Fibroblast of lung (primary cell): ENCODE measurements at regions not wholly inside any gene's neighbourhood (a gene's known extent, or its start where the extent isn't known, plus 50 kb on each side); places are given as distances from the start of the nearest gene placed in this dataset.

Experiments used
- EZH2 ChIP-seq: IDR thresholded peaks from 2 replicates; pipeline ENCODE4 v1.5.1; 2012; ENCODE audit warnings: low read length, control low read depth, mild to moderate bottlenecking; ENCODE audit errors: missing control alignments
- TF ChIP-seq, protein P1 (sequence below), 2 donors: IDR thresholded peaks in 1 of 2; conservative IDR thresholded peaks in 1 of 2; 1 replicate in 1 of 2; 2 replicates in 1 of 2; pipeline ENCODE4 v1.5.1; 2011 to 2012; ENCODE audit warnings: low read length in 2 of 2, control low read depth in 1 of 2, inconsistent platforms in 1 of 2, low read depth in 1 of 2, mild to moderate bottlenecking in 1 of 2

- TF ChIP-seq EZH2 = no peak
- TF ChIP-seq, protein P1, sequence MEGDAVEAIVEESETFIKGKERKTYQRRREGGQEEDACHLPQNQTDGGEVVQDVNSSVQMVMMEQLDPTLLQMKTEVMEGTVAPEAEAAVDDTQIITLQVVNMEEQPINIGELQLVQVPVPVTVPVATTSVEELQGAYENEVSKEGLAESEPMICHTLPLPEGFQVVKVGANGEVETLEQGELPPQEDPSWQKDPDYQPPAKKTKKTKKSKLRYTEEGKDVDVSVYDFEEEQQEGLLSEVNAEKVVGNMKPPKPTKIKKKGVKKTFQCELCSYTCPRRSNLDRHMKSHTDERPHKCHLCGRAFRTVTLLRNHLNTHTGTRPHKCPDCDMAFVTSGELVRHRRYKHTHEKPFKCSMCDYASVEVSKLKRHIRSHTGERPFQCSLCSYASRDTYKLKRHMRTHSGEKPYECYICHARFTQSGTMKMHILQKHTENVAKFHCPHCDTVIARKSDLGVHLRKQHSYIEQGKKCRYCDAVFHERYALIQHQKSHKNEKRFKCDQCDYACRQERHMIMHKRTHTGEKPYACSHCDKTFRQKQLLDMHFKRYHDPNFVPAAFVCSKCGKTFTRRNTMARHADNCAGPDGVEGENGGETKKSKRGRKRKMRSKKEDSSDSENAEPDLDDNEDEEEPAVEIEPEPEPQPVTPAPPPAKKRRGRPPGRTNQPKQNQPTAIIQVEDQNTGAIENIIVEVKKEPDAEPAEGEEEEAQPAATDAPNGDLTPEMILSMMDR (conservative IDR thresholded peaks at IDR 0.05 in 1 of 2, IDR thresholded peaks at IDR 0.05 in 1 of 2; ENCODE audit: low read depth in 1 of 2, low read length in 2 of 2) = no peak
These were observed 1581.8 kb upstream of the WWC1 start for GRCh38 chr5:166709691-166710090.
